HG03039 (cell line): ENCODE measurements at regions not wholly inside any gene's neighbourhood (a gene's known extent, or its start where the extent isn't known, plus 50 kb on each side); places are given as distances from the start of the nearest gene placed in this dataset.

ENCODE experiments used
- ATAC-seq: cut with Tn5 transposase; IDR thresholded peaks from one replicate; pipeline ENCODE4 v1.9.1; 2021; ENCODE audit warnings: mild to moderate bottlenecking, moderate library complexity; ENCODE audit not compliant: unreplicated experiment

- ATAC-seq = no peak
Measured at GRCh38 chr2:199707593-199708185, 143.3 kb downstream of the FTCDNL1 start.

GRCh38 chr2:199705538-199705937 lies 145.5 kb downstream of the FTCDNL1 start:
- no peak for ATAC-seq

- ATAC-seq = no peak
Measured at GRCh38 chr2:199704358-199705238, 146.4 kb downstream of the FTCDNL1 start.

GRCh38 chr2:199703199-199703598 lies 147.8 kb downstream of the FTCDNL1 start:
- no peak for ATAC-seq

GRCh38 chr2:199697469-199697868 lies 153.5 kb downstream of the FTCDNL1 start:
- ATAC-seq = no peak

GRCh38 chr2:199696048-199696447 lies 154.9 kb downstream of the FTCDNL1 start:
- no peak for ATAC-seq

GRCh38 chr2:199693861-199694260 lies 157.1 kb downstream of the FTCDNL1 start:
- ATAC-seq = no peak

- ATAC-seq = no peak
Measured at GRCh38 chr2:199692489-199692888, 158.5 kb downstream of the FTCDNL1 start.

GRCh38 chr2:199690225-199690624 lies 160.8 kb downstream of the FTCDNL1 start:
- no peak for ATAC-seq

GRCh38 chr2:199685669-199686068 lies 165.3 kb downstream of the FTCDNL1 start:
- ATAC-seq = no peak

- ATAC-seq = no peak
Measured at GRCh38 chr2:199684832-199685231, 166.2 kb downstream of the FTCDNL1 start.

- no peak for ATAC-seq
Measured at GRCh38 chr2:199684168-199684567, 166.8 kb downstream of the FTCDNL1 start.

- ATAC-seq = no peak
Measured at GRCh38 chr2:199682001-199682400, 169.0 kb downstream of the FTCDNL1 start.

- no peak for ATAC-seq
Measured at GRCh38 chr2:199680482-199680881, 170.5 kb downstream of the FTCDNL1 start.

GRCh38 chr2:199679883-199680282 lies 171.1 kb downstream of the FTCDNL1 start:
- ATAC-seq = no peak

- no peak for ATAC-seq
Measured at GRCh38 chr2:199677881-199678280, 173.1 kb downstream of the FTCDNL1 start.

GRCh38 chr2:199668645-199669044 lies 182.3 kb downstream of the FTCDNL1 start:
- ATAC-seq = no peak

- ATAC-seq = no peak
Measured at GRCh38 chr2:199663157-199663556, 187.8 kb downstream of the FTCDNL1 start.

GRCh38 chr2:199662255-199662654 lies 188.7 kb downstream of the FTCDNL1 start:
- ATAC-seq = no peak

GRCh38 chr2:199660167-199660566 lies 190.8 kb downstream of the FTCDNL1 start:
- no peak for ATAC-seq

GRCh38 chr2:199659207-199659606 lies 191.8 kb downstream of the FTCDNL1 start:
- no peak for ATAC-seq

- ATAC-seq = peak; percentile 76
Measured at GRCh38 chr2:199646439-199646838, 188.7 kb upstream of the SATB2 start.
